D721Med (cell line): ENCODE measurements at regions not wholly inside any gene's neighbourhood (a gene's known extent, or its start where the extent isn't known, plus 50 kb on each side); places are given as distances from the start of the nearest gene placed in this dataset.

Experiments used
- DNase-seq: peaks from one replicate; pipeline ENCODE4 v3.0.0; 2011; ENCODE audit warnings: low spot score; ENCODE audit not compliant: insufficient read length
- FAIRE-seq: peaks from 2 replicates; lab custom pipeline; 2011; peaks lifted over from hg19 to GRCh38; lab: Jason Lieb, UNC
- CTCF ChIP-seq: IDR thresholded peaks from 2 replicates; pipeline ENCODE4 v1.5.1; 2012; ENCODE audit warnings: mild to moderate bottlenecking, control low read depth; ENCODE audit not compliant: insufficient read depth; ENCODE audit errors: missing control alignments

- FAIRE-seq, result no peak
- DNase-seq, result no peak
- no peak for TF ChIP-seq CTCF
Measured at GRCh38 chr14:36430169-36430568, 89.9 kb downstream of the NKX2-1 start.

GRCh38 chr14:36429692-36430091, 90.3 kb downstream of the NKX2-1 start:
- no peak for FAIRE-seq
- TF ChIP-seq CTCF, result no peak

GRCh38 chr14:36428350-36428749, 91.7 kb downstream of the NKX2-1 start:
- DNase-seq (no peak), FAIRE-seq (no peak)
- no peak for TF ChIP-seq CTCF

More at GRCh38 chr14:36429692-36430091, 90.3 kb downstream of the NKX2-1 start:
- DNase-seq, result no peak

GRCh38 chr14:36426836-36427235, 93.2 kb downstream of the NKX2-1 start:
- TF ChIP-seq CTCF, result no peak
- DNase-seq, result no peak
- no peak for FAIRE-seq

- DNase-seq (no peak), FAIRE-seq (no peak)
- TF ChIP-seq CTCF, result no peak
Measured at GRCh38 chr14:36426113-36426512, 93.9 kb downstream of the NKX2-1 start.

GRCh38 chr14:36424478-36425102, 95.4 kb downstream of the NKX2-1 start:
- no peak for DNase-seq
- no peak for TF ChIP-seq CTCF
- FAIRE-seq, result no peak

- no peak for DNase-seq
- FAIRE-seq, result no peak
- no peak for TF ChIP-seq CTCF
Measured at GRCh38 chr14:36423430-36423829, 96.6 kb downstream of the NKX2-1 start.
